ENCODE measurements at regions not wholly inside any gene's neighbourhood (a gene's known extent, or its start where the extent isn't known, plus 50 kb on each side); places are given as distances from the start of the nearest gene placed in this dataset.

DNA sequence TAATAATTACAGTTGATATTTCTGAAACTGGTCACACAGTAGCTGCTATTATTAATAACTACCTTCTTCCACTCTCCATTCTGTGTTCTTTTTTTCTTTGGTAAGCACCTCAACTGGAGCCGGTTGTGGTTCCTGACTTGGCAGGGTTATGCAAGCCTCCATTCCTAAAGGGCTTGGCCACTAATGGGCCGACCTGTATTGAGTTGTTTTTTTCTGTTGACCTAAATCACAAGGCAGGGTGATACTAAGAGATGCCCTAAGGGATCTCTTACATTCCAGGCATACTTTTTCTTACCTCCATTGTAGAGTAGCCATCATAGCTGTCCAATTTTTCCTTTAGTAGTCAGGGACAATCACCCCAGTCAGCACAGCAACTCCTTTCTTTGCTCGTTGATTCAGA, 1295.8 kb upstream of the ADGRL3 start:
- no peak for TF ChIP-seq EZH2phosphoT487 (IDR thresholded peaks at IDR 0.05; ENCODE audit: unreplicated experiment)
- no peak for TF ChIP-seq EZH2 (IDR thresholded peaks at IDR 0.05; ENCODE audit: low read depth, unreplicated experiment)
